GM21515 (cell line): ENCODE measurements at regions not wholly inside any gene's neighbourhood (a gene's known extent, or its start where the extent isn't known, plus 50 kb on each side); places are given as distances from the start of the nearest gene placed in this dataset.
"Not testable (repeated sequence)": the region's sequence is repeated elsewhere in the genome, so short reads cannot be mapped to it uniquely, and the experiment has no call there.

Experiments used
- ATAC-seq: cut with Tn5 transposase; IDR thresholded peaks from one replicate; pipeline ENCODE4 v1.9.1; 2021; ENCODE audit not compliant: unreplicated experiment

DNA sequence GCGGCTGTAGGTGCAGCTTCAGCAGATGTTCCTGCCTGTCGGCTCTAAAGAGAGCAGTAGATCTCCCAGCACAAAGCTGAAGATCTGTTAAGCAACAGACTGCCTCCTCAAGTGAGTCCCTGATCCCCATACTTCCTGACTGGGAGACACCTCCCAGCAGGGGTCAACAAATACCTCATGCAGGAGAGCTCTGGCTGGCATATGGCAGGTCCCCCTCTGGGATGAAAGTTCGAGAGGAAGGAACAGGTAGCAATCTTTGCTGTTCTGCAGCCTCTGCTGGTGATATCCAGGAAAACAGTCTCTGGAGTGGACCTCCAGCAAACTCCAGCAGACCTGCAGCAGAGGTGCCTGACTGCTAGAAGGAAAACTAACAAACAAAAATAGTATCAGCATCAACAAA lies 337.1 kb upstream of the USP15 start:
- ATAC-seq: no peak

DNA sequence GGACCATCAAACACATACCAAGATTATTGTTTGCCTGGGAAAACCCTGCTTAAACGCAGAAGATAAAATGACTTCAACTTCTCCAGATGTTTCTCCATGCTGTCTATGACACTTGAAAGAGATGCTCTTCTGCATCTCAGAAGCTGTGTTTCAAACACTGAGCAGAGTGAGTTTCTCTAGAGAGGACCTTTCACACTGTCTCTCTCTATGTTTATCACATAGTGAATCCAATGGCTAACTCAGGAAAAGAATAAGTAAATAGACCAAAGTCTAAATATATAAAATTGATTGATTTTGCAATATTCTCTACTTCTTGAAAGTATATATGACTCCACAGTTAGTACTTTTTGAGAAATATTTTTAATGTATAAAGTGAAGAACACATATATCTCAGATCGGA lies 325.6 kb upstream of the USP15 start:
- no peak for ATAC-seq

DNA sequence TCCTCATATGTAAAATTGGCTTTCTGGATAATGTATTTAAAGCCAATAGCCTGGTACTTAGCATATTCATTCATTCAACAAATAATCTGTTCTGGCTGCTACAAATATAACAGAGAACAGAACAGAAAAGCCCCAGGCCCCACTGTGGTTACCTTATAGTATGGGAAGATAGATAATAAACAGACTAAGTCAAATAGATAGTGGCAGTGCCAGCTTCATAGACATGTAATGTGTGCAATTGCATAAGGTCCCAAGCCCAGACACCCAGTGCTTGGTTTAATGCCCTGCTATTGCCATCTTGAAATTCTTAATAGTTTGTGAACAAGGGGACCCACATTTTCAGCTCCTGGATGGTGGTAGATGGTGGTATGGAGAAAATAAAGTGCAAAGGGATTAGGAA lies 320.2 kb upstream of the USP15 start:
- ATAC-seq: no peak

DNA sequence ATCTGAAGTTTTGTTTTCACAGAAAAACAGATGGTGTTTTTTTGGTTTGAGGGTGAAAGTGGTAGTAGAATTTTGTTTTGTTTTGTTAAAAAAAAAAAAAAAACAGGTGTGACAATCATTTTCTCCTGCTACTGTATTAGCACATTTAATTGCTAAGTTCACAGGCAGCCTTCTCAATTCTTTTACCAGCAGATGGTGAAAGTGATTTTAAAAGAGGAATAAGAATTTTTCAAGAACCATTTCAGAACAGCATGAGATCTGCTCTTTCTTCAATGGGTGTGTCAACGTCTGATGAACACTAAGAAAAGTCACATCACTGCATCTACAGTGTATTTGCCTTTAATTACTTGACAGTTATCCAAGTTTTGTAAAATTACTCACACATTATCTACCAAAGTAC lies 303.7 kb upstream of the USP15 start:
- ATAC-seq: no peak

DNA sequence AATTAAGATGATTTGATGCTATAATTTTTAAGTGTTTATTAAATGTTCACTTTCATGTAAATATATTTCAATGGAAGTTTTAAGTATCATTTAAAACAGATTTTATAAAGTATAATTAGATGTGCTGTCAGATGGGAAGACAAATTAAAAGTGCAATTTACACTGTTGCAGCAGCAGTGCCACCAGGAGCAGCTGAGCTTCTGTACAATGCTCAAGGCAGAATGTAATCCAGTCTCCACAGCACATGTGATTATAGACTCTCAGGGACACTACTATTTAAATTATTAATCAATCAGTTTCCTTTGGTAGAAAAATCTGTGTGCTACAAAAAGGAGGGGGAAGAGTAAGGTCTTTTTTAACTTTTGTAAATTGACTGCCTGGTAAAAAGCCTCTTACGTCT lies 285.7 kb upstream of the USP15 start:
- no peak for ATAC-seq

DNA sequence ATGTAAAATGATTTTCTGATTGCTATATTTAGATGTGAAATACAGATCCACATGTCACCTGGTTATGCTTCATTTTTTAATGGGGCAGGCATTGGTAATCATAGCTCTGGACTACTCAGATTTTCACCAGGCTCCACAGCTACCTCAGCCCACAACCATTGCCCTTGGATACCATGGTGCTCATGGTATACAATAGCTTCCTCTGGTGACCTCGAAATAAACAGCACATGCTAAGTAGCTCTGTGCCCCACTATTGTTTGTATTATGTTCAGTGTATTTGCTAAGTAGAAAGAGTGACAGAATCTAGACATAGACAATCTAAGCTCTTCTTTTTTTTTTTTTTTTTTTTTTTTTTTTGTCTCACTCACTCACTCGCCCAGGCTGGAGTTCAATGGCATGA lies 274.4 kb upstream of the USP15 start:
- ATAC-seq: no peak

DNA sequence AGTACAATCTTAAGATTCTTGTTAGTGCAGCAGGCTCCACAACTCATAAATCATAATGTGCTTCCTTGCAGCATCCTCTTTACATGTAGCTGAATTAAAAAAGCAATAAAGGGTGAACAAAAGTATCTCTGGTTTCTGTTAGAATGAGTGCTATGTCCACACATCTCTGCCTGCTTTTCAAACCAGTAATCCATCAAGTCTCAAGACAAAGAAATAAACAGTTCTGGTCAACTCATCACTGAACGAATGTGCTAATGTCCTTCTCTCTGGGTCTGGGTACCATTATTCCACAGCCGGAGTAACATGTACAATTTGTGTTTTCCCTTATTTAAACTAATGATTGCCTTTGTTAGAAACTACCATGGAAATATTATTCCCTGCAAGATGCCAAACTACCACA lies 273.0 kb upstream of the USP15 start:
- no peak for ATAC-seq

DNA sequence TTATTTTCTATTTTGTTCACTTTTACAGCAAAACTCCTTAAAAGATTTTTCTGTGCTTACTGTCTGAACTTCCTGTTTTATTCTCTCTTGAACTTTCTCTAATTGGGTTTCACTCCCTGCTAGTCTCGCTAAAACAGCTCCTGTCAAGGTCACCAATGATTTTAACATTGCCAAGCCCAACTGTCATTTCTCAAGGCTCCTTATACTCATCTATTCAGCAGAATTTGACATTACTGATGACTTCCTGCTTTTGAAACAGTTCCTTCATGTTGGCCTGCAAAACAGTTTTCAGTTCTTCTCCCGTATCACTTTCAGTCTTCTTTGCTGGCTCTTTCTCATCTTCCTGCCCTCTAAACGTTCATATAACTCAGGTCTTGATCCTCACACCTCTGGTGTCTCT lies 268.5 kb upstream of the USP15 start:
- ATAC-seq: no peak

DNA sequence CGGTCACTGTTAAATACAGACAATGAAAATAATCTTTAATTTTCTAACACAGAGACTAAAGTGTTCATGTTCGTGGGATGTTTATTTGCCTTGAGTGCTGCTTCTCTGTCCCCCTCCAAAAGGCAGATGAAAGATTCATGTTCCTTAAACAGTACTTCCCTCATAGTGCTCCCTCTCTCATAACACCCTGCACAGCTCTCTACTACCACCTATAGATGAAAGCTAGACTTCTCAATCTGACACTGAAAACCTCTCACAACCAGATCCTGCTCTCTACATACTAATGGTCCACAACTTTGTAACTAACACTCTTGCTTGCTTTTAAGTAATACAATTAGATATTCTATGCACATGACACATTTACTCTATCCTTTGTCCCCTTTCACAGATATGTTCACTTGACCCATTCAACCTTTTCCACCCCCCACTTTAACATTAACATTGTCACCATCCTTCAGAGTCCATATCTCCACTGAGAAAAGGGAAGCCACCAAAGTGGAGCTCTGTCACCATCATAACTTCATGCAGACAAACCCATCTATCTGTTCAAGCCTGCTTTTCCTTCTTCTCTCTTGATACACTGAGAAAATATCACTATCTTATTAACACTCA lies 266.4 kb upstream of the USP15 start:
- ATAC-seq: peak; percentile 65

DNA sequence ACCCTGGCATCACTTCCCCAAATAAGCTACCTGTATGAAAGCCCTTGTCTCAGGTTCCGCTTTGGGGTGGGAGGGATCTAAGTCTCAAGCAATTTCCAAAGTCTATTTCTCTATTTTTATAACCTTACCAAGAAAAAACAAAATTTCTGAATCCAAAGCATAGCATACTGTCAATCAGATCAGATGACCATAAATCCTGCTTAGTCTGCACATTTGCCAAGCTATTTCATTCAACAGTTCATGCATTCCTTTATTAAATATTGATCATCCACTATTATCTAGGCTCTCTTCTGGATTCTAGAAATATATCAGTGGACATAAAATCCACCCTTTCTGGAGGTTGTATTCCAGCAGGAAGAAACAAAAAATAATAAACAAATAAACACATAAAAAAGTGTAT lies 263.5 kb upstream of the USP15 start:
- ATAC-seq: no peak

DNA sequence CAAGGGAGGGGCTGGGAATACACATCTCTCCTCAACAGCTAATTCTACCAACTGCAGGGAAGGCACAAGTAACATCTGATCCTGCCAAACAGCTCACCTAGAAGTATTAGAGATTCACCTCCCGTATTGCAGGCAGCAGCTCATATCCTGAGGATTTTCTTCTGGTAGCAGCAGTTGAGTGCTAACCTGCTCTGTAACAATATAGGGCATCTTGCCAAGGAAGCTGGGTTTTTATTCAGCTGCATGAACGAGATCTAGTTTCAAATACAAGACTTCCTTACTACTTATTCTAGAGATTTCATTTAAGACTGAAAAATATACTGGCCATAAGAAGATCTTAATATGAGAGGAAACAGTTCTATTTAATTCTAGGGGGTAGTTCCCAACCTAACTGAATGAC lies 261.4 kb upstream of the USP15 start:
- ATAC-seq: no peak

DNA sequence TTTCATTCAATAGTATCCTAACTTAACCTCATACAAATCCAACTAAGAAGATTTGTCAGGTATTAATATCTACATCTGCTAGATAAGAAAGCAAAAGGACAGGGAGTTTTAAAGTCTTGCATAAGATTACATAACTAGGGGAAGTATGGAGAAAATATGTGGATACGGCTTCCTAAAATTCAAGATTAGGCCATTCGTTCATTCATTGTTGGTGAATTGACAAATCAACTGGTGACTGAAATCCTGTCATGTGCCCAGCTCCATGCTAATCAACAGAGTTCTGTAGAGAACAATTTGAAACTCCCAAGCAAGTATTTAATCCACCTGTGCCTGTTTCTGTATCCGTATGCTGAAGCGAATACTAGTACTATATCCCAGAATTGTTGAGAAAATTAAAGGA lies 260.9 kb upstream of the USP15 start:
- ATAC-seq: no peak

DNA sequence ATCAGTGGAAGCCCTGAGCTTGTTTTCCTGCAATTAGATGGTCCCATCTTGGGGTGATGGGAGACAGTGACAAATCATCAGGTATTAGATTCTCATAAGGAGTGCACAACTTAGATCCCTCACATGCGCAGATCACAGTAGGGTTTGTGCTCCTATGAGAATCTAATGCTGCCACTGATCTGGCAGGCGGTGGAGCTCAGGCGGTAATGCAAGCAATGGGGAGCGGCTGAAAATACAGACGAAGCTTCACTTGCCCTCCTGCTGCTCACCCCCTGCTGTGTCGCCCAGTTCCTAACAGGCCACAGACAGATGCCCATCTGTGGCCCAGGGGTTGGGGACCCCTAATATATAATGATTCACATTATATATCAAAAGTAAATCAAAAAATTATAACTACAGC lies 258.8 kb upstream of the USP15 start:
- no peak for ATAC-seq

DNA sequence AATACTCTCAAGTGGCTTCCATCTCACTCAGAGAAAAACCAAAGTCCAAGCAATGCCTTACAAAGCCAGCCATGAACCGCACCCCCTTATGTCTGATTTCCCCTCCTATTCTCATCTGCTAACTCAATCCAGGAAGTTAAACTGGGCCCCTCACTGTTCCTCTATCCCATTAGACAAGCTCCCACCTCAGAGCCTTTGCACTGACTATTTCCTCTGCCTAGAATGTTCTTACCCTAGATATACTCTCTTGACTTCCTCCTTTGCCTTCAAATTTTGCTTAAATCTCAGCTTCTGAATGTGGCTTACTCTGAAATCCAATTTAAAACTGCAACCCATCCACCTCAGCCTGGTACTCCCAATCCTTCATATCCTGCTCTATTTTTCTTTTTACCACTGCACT lies 257.0 kb upstream of the USP15 start:
- ATAC-seq: no peak

DNA sequence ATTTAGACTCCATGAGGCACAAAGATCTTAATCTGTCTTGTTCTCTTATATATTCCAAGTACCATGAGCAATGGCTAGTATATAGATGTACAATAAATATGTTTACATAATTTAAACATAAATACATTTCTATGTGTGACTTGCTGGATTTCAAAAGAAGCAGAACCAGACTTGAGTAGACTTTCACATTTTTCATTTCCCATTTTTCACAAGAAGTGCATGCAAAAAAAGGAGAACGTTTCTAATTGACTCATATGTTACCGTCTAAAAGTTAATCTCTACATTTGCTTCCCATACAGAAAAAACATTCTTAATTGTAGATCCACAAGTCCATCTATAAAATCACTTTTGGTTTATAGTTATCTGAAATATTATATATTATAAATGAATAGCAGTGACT lies 256.5 kb upstream of the USP15 start:
- no peak for ATAC-seq

DNA sequence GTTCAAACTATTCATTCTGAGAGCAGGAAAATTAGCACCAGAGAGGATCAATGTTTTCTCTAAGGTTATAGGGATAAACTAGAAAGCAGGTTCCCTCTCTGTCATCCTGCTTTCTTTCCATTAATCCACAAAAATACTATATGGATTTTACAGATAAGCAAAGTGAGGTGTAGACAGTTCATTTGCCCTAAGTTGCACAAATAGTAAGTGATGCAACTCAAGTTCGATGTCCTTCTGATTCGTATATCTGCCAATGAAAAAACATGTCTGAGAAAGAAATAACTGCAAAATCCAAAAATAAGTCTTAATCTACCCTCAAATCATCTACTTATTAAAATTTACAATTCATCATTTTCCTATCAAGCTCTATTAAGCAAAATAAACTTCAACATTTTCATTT lies 254.6 kb upstream of the USP15 start:
- no peak for ATAC-seq

DNA sequence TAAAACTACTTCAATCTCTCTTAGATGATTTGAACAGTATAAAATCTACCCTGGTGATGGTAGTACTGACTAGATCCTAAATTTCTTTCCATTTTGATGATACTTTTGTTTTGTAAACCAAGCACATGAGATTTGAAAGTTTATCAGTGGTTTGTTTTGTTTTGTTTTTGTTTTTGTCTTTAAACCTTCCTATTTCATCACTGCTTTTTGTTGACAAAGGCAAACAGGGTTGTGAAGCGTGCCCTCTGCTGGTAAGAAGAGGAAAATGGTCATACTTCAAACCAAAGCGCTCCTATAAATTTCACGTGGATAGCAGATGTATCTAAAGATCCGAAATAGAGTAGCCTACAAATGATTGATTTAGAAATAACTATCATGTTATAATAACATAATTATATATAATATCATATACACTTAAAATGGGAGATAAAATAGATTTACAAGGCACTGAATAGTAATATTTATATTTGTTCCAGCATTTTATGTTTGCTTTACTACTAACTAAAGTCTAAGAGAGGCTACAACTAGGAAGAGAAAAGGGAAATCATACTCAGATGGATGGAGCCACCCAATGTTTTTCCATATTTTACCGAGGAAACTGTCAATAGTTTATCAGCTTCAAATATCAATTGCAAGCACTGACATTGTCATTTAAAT lies 254.0 kb upstream of the USP15 start:
- peak; percentile 79 for ATAC-seq

DNA sequence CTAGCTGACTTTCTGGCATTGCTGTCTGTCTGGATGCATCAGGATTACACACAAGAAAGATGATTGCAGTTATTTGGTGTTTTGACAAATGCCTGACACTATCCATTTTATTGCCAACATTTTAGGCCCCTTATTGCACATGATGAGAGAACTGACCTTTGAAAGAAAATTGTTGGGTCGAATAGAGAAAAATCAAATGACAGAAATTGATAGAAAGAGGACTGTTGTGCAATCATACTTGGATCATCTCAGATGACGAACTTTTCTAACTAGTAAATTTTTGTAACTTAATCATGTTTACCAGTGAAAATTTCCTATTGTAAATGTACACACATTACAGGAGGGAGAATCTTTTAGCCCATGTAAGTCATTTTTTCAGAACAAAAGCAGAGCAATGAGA lies 251.5 kb upstream of the USP15 start:
- no peak for ATAC-seq

DNA sequence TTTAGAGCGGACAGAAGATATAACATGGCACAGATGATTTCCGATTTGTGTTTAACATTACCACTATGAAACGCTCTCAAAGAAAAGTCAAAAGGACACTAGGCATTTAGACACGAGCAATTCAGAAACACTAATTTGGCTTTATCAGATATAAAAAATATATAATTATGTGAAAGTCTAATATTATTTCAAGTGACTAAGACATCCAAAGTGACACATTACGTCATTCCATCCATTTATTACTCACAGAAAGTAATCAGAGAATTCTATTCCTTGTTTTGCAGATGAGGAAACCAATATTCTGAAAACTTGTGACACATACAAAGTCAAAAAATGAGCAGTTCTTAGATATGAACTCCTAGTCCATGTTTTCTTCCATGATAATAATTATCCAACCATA lies 250.8 kb upstream of the USP15 start:
- no peak for ATAC-seq

DNA sequence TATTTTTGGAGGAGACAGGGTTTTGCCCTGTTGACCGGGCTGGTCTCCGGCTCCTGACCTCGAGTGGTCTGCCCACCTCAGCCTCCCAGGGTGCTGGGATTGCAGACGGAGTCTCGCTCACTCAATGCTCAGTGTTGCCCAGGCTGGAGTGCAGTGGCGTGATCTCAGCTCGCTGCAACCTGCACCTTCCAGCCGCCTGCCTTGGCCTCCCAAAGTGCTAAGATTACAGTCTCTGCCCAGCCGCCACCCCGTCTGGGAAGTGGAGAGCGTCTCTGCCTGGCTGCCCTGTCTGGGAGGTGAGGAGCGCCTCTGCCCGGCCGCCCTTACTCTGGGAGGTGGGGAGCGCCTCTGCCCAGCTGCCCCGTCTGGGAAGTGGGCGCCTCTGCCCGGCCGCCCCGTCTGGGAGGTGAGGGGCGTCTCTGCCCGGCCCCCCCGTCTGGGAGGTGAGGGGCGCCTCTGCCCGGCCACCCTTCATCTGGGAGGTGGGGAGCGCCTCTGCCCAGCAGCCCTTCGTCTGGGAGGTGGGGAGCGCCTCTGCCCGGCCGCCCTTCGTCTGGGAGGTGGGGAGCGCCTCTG lies 249.8 kb upstream of the USP15 start:
- ATAC-seq: not testable (repeated sequence)

DNA sequence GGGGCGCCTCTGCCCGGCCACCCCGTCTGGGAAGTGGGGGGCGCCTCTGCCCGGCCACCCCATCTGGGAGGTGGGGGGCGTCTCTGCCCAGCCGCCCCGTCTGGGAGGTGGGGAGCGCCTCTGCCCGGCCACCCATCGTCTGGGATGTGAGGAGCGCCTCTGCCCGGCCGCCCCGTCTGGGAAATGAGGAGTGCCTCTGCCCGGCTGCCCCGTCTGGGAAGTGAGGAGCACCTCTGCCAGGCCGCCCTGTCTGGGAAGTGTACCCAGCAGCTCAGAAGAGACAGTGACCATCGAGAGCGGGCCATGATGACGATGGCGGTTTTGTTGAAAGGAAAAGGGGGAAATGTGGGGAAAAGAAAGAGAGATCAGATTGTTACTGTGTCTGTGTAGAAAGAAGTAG lies 249.2 kb upstream of the USP15 start:
- not testable (repeated sequence) for ATAC-seq

DNA sequence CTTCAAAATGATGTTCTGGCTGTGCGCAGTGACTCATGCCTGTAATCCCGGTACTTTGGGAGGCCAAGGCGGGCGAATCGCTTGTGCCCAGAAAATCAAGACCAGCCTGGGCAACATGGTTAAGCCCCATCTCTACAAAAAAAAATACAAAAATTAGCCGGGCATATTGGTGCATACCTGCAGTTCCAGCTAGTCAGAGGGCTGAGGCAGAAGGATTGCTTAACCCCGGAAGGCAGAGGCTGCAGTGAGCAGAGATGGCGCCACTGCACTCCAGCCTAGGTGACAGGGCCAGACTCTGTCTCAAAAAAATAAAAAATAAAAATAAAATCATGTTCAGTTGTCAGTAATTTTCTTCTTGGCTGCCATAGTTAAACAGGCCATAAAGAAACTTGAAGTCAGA lies 245.9 kb upstream of the USP15 start:
- ATAC-seq: no peak

DNA sequence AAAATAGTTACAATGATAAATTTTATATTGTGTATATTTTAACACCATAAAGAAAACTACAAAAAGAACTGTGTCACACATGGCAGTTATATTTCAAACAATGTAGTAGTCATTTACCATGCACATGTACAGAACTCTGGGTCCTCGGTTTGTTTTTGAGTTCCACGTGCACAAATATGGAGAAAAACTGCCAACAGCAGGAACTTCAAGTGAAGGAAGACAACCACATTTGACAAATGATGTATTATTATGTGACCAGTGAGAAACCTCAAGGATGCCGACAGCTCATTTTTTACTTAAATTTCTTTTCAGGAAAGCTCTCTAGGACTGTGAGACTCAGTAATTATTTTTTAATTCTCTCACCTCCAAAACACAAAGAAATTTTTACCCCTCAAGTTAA lies 244.2 kb upstream of the USP15 start:
- no peak for ATAC-seq
